HepG2 (cell line): ENCODE measurements at regions not wholly inside any gene's neighbourhood (a gene's known extent, or its start where the extent isn't known, plus 50 kb on each side); places are given as distances from the start of the nearest gene placed in this dataset.

Experiments used
- ATAC-seq: fragments of 200-7000 bp; cut with Tn5 transposase; 3 replicates; pipeline ENCODE4 v1.9.1; 2020; ENCODE audit warnings: mild to moderate bottlenecking, moderate library complexity
- BruUV-seq: library from RNA; stranded (reverse); fragments of 400-500 nt; replicated peaks from 2 replicates; lab custom pipeline; 2021; lab: Mats Ljungman, UMichigan
- CTCF ChIA-PET: fragments of 300-600 bp; formaldehyde crosslinking; extraction: SDS; loops from one replicate; lab custom pipeline; 2021; ENCODE audit warnings: low total read pairs, inconsistent platforms, low intra/inter-chr PET ratio; lab: Yijun Ruan, JAX
- POLR2A ChIA-PET: fragments of 350-600 bp; sonication (Branson Sonifier 250); formaldehyde crosslinking; loops from one replicate; lab custom pipeline; 2020; ENCODE audit warnings: antibody characterized with exemption, inconsistent platforms; lab: Yijun Ruan, JAX
- DNase-seq: peaks from one replicate; pipeline ENCODE4 v3.0.0-alpha.2; 2015; ENCODE audit warnings: low spot score
- FAIRE-seq: peaks from 3 replicates; lab custom pipeline; 2011; peaks lifted over from hg19 to GRCh38; lab: Jason Lieb, UNC
- H2AFZ ChIP-seq: one replicate; pipeline ENCODE4 v1.6.1; 2011; ENCODE audit warnings: low read length, inconsistent platforms
- H3K27ac ChIP-seq: fragments of 300-600 bp; 3 replicates; pipeline ENCODE4 v1.8.0; 2011; ENCODE audit warnings: mixed run types, mild to moderate bottlenecking, mixed read lengths, low read length, inconsistent platforms; ENCODE audit not compliant: insufficient read depth; ENCODE audit errors: extremely low read length
- H3K27me3 ChIP-seq, 2 experiments: fragments of 200-600 bp in 1 of 2; 2 replicates in 1 of 2; 3 replicates in 1 of 2; pipeline versions ENCODE4 v1.6.0 to v1.8.0; 2011; ENCODE audit warnings: low read length in 2 of 2, mild to moderate bottlenecking in 2 of 2, moderate library complexity in 2 of 2, inconsistent platforms in 1 of 2; ENCODE audit not compliant: insufficient read depth in 2 of 2, control insufficient read depth in 1 of 2
- H3K36me3 ChIP-seq, 2 experiments: fragments of 200-600 bp in 1 of 2; replicated peaks in 1 of 2; 2 replicates in 1 of 2; 3 replicates in 1 of 2; pipeline versions ENCODE4 v1.5.1 to v1.8.0; 2011; ENCODE audit warnings: low read length in 2 of 2, inconsistent platforms in 1 of 2; ENCODE audit not compliant: insufficient read depth in 2 of 2, control insufficient read depth in 1 of 2
- H3K4me1 ChIP-seq: 2 replicates; pipeline ENCODE4 v1.5.1; 2012; ENCODE audit warnings: low read length, inconsistent platforms; ENCODE audit not compliant: insufficient read depth
- H3K4me2 ChIP-seq: 2 replicates; pipeline ENCODE4 v1.6.0; 2011; ENCODE audit warnings: low read depth, low read length, inconsistent platforms
- H3K4me3 ChIP-seq, 3 experiments: fragments of 200-600 bp in 1 of 3; sonication (generic), shearing (Covaris generic) in 1 of 3; replicated peaks in 1 of 3; 2 replicates each; pipeline ENCODE4 v1.5.1; 2011 to 2016; ENCODE audit warnings: low read length in 3 of 3, inconsistent platforms in 2 of 3, low read depth in 2 of 3, mild to moderate bottlenecking in 2 of 3, control low read depth in 1 of 3, mixed read lengths in 1 of 3; ENCODE audit not compliant: insufficient read depth in 1 of 3
- H3K79me2 ChIP-seq: one replicate; pipeline ENCODE4 v1.6.1; 2011; ENCODE audit warnings: low read length, inconsistent platforms; ENCODE audit not compliant: insufficient read depth
- H3K9ac ChIP-seq: 2 replicates; pipeline ENCODE4 v1.6.0; 2011; ENCODE audit warnings: mild to moderate bottlenecking, low read depth, low read length, inconsistent platforms; ENCODE audit not compliant: insufficient read depth
- H3K9me3 ChIP-seq: 2 replicates; pipeline ENCODE4 v1.5.1; 2012; ENCODE audit warnings: mild to moderate bottlenecking, low read length
- H4K20me1 ChIP-seq: 2 replicates; pipeline ENCODE4 v1.6.0; 2011; ENCODE audit warnings: inconsistent platforms, mild to moderate bottlenecking, low read length, moderate library complexity; ENCODE audit not compliant: insufficient read depth
- CBFB ChIP-seq: sonication (generic); formaldehyde crosslinking; IDR thresholded peaks from 2 replicates; pipeline ENCODE4 v1.4.0; 2020; ENCODE audit warnings: missing genetic modification reagents
- FOXM1 ChIP-seq: sonication (generic); formaldehyde crosslinking; IDR thresholded peaks from 2 replicates; pipeline ENCODE4 v1.5.0; 2020; ENCODE audit warnings: missing genetic modification reagents
- IKZF4 ChIP-seq: sonication (generic); formaldehyde crosslinking; IDR thresholded peaks from 2 replicates; pipeline ENCODE4 v1.5.1; 2020; ENCODE audit warnings: borderline replicate concordance, mild to moderate bottlenecking, low read depth, missing genetic modification reagents; ENCODE audit errors: not compliant biosample characterization
- MAFF ChIP-seq: IDR thresholded peaks from 2 replicates; pipeline ENCODE4 v1.6.1; 2011; ENCODE audit warnings: low read depth, low read length, improper control_type of control experiment
- MYC ChIP-seq: sonication (generic); formaldehyde crosslinking; IDR thresholded peaks from 2 replicates; pipeline ENCODE4 v1.9.0; 2021; ENCODE audit warnings: missing genetic modification reagents, borderline replicate concordance
- NAIF1 ChIP-seq: sonication (generic); formaldehyde crosslinking; IDR thresholded peaks from 2 replicates; pipeline ENCODE4 v1.5.0; 2020; ENCODE audit warnings: mild to moderate bottlenecking, missing genetic modification reagents, borderline replicate concordance
- POGZ ChIP-seq: sonication (generic); formaldehyde crosslinking; IDR thresholded peaks from 2 replicates; pipeline ENCODE4 v1.4.0; 2020; ENCODE audit warnings: mild to moderate bottlenecking, missing genetic modification reagents
- REPIN1 ChIP-seq: sonication (generic); formaldehyde crosslinking; IDR thresholded peaks from 2 replicates; pipeline ENCODE4 v1.8.0; 2022; ENCODE audit warnings: missing genetic modification reagents, low read depth, mild to moderate bottlenecking, borderline replicate concordance
- RFX1 ChIP-seq: fragments of 450-650 bp; IDR thresholded peaks from 2 replicates; pipeline ENCODE4 v1.6.1; 2017
- SAP130 ChIP-seq: IDR thresholded peaks from 2 replicates; pipeline ENCODE4 v1.6.1; 2016; ENCODE audit warnings: low read depth
- ZBTB37 ChIP-seq: sonication (generic); formaldehyde crosslinking; IDR thresholded peaks from 2 replicates; pipeline ENCODE4 v1.4.0; 2020; ENCODE audit warnings: mild to moderate bottlenecking, missing genetic modification reagents
- ZFX ChIP-seq: sonication (generic); formaldehyde crosslinking; IDR thresholded peaks from 2 replicates; pipeline ENCODE4 v1.4.0; 2020; ENCODE audit warnings: mild to moderate bottlenecking, low read depth, missing genetic modification reagents, moderate library complexity
- ZMYM3 ChIP-seq: sonication (generic); formaldehyde crosslinking; IDR thresholded peaks from 2 replicates; pipeline ENCODE4 v1.5.1; 2020; ENCODE audit warnings: mild to moderate bottlenecking, missing genetic modification reagents
- ZNF343 ChIP-seq: sonication (generic); formaldehyde crosslinking; IDR thresholded peaks from 2 replicates; pipeline ENCODE4 v1.4.0; 2020; ENCODE audit warnings: mild to moderate bottlenecking, missing genetic modification reagents
- ZNF510 ChIP-seq: sonication (generic); formaldehyde crosslinking; IDR thresholded peaks from 2 replicates; pipeline ENCODE4 v1.4.0; 2020; ENCODE audit warnings: low read depth, mild to moderate bottlenecking, missing genetic modification reagents
- ZNF619 ChIP-seq: sonication (generic); formaldehyde crosslinking; IDR thresholded peaks from 2 replicates; pipeline ENCODE4 v1.4.0; 2020; ENCODE audit warnings: mild to moderate bottlenecking, missing genetic modification reagents
- ZNF879 ChIP-seq: sonication (generic); formaldehyde crosslinking; IDR thresholded peaks from 2 replicates; pipeline ENCODE4 v1.8.1; 2023; ENCODE audit warnings: missing genetic modification reagents
- WGBS: methylation state at CpG from one replicate; pipeline ENCODE4 v1.1.6; 2017; ENCODE audit warnings: low lambda C conversion rate; 5-methylcytosine and 5-hydroxymethylcytosine counted together
- in situ Hi-C: cut with HindIII; loops from 2 replicates; pipeline ENCODE4 v1.10.0; 2017; ENCODE audit warnings: low pct_unique_long_range_greater_than_20kb; ENCODE audit not compliant: extremely low pct_ligation_motif_present
- intact Hi-C: fragments of 100-400 bp; cut with micrococcal nuclease; formaldehyde crosslinking; loops from one replicate; pipeline ENCODE4 v1.10.0; 2022; ENCODE audit not compliant: unreplicated experiment
- TF ChIP-seq, protein P1 (sequence below): sonication (generic); formaldehyde crosslinking; IDR thresholded peaks from 2 replicates; pipeline ENCODE4 v1.4.0; 2020; ENCODE audit warnings: mild to moderate bottlenecking, missing genetic modification reagents
- TF ChIP-seq, protein P2 (sequence below): sonication (generic); formaldehyde crosslinking; IDR thresholded peaks from 2 replicates; pipeline ENCODE4 v1.8.1; 2023; ENCODE audit warnings: mild to moderate bottlenecking, missing genetic modification reagents

- in situ Hi-C loops (no loop called here), intact Hi-C loops (loop anchor here (5.0 kb wide), 1 partner anchor 1607 kb away; no protein-coding TSS in a partner anchor)
- Histone ChIP-seq H3K36me3 (no peaks in the 10 kb centered on the region), H3K9ac (no peak overlapping the region), H3K27ac (no peak overlapping the region), H3K4me3 (no peak overlapping the region), H3K4me2 (no peak overlapping the region), H3K4me1 (no peaks in the 10 kb centered on the region), H2AFZ (no peak overlapping the region), H4K20me1 (no peaks in the 10 kb centered on the region), H3K9me3 (no peaks in the 10 kb centered on the region), H3K79me2 (no peaks in the 10 kb centered on the region), H3K27me3 (no peaks in the 10 kb centered on the region)
- no peak for ATAC-seq
- FAIRE-seq, result no peak
- TF ChIP-seq MYC (CRISPR knock-in tag), result no peak
- BruUV-seq, result no TSS peak
- CTCF ChIA-PET, result no interaction called here
- WGBS, result 0% methylated on average over 1 of the region's 1 CpG
- no peak for DNase-seq
- POLR2A ChIA-PET, result no interaction called here
Observed at GRCh38 chr3:96183871-96184270, 630.5 kb upstream of the EPHA6 start.

DNA sequence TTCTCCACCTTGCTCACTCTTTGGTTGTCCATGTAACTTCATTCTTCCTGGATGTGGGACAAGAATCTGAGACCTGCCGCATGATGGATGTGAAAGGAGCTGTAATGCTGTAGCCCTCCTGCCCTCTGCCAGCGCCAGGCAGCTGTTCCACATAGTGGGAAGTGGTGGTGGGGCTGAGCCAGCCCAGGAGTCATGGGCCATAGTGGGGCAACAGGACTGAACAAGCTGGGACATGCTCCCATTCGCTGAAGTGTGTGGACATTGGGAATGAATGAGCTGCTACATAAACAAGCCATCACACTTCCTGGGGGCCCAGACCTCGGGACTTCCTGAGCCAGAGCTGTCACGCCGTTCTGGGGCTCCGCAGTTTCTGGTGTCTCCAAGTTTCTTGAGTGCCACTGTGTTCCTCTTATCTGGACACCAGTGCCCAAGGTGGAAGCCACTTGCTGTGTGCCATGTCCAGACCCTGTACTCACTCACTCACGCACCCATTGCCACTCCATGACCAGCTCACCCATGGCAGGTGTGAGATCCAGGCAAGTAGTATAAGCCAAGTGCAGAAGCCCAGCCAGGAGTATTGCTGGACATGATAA lies 624.3 kb upstream of the EPHA6 start:
- intact Hi-C loops, result no loop called here
- Histone ChIP-seq H3K27me3 (no peaks in the 10 kb centered on the region), H3K9me3 (no peaks in the 10 kb centered on the region), H2AFZ (no peak overlapping the region), H3K27ac (no peak overlapping the region), H3K36me3 (no peaks in the 10 kb centered on the region), H3K9ac (no peak overlapping the region), H3K4me3 (no peak overlapping the region), H3K4me1 (peaks cover 9% of the 10 kb centered on the region), H4K20me1 (no peaks in the 10 kb centered on the region), H3K4me2 (no peak overlapping the region), H3K79me2 (no peaks in the 10 kb centered on the region)
- ATAC-seq, result no peak
- BruUV-seq, result no TSS peak
- FAIRE-seq, result no peak
- POLR2A ChIA-PET, result no interaction called here
- 30% methylated on average over 4 of the region's 8 CpGs for WGBS
- in situ Hi-C loops, result no loop called here
- TF ChIP-seq FOXM1 (no peak), ZNF343 (no peak), NAIF1 (CRISPR knock-in tag) (no peak), CBFB (CRISPR knock-in tag) (no peak), ZFX (CRISPR knock-in tag) (no peak), ZNF879 (CRISPR knock-in tag) (no peak), POGZ (CRISPR knock-in tag) (no peak), IKZF4 (CRISPR knock-in tag) (no peak), SAP130 (CRISPR knock-in tag) (no peak), ZNF619 (no peak), ZNF510 (CRISPR knock-in tag) (no peak), ZMYM3 (CRISPR knock-in tag) (no peak), RFX1 (no peak), ZBTB37 (CRISPR knock-in tag) (no peak), MAFF (no peak), REPIN1 (CRISPR knock-in tag) (no peak)
- TF ChIP-seq, protein P1, sequence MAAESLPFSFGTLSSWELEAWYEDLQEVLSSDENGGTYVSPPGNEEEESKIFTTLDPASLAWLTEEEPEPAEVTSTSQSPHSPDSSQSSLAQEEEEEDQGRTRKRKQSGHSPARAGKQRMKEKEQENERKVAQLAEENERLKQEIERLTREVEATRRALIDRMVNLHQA, result no peak
- TF ChIP-seq, protein P2, sequence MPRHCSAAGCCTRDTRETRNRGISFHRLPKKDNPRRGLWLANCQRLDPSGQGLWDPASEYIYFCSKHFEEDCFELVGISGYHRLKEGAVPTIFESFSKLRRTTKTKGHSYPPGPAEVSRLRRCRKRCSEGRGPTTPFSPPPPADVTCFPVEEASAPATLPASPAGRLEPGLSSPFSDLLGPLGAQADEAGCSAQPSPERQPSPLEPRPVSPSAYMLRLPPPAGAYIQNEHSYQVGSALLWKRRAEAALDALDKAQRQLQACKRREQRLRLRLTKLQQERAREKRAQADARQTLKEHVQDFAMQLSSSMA (CRISPR knock-in tag), result no peak
- no peak for DNase-seq
- CTCF ChIA-PET, result no interaction called here
